ENCODE measurements at regions not wholly inside any gene's neighbourhood (a gene's known extent, or its start where the extent isn't known, plus 50 kb on each side); places are given as distances from the start of the nearest gene placed in this dataset.
A peak's percentile ranks its signal among the peaks of the same experiment; 100 is the strongest.

DNA sequence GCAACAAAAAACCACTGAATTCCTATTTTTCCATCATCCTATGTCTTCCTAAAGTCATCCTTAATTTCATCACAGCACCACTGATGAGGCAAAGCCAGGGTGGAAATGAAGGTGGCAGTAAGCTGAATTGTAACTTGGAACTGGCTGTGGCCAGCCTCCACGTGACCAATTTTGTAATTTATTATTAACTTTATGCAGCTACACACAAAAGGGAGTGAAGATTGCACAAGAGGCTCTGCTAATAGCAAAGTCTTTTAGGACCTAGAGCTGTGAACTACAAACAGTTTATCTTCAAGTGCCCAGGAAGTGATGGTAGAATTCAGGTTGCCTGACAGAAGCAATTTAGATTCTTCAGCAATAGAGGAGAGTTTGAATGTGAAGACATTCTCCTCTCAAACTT is 176.4 kb downstream of the CCDC71L start:
- Mint-ChIP-seq H3K27ac (peak overlapping the region; percentile 89), H3K9me3 (peaks cover 2% of the 10 kb centered on the region), H3K4me1 (ENCODE audit: low read depth) (peaks cover 63% of the 10 kb centered on the region), H3K27me3 (peaks cover 7% of the 10 kb centered on the region), H3K4me3 (peak overlapping the region; percentile 16), H3K36me3 (ENCODE audit: low read depth) (peaks cover 5% of the 10 kb centered on the region)
- intact Hi-C loops (cut with micrococcal nuclease) = loop anchor here (5.0 kb wide), 1 partner anchor 197 kb away; no protein-coding TSS in a partner anchor
- peak; percentile 25 for ATAC-seq
- CTCF ChIA-PET = interaction anchor here (1.1 to 4.0 kb wide), 5 partner anchors 16 to 308 kb away, joined by 3 to 17 read pairs (median 8); no protein-coding TSS in a partner anchor
- POLR2A ChIA-PET = interaction anchor here (1.1 to 1.2 kb wide), 3 partner anchors 59 to 212 kb away, joined by 3 to 5 read pairs (median 5); partner anchors contain the start of gene NAMPT
- DNase-seq = no peak
- TF ChIP-seq, protein P1, sequence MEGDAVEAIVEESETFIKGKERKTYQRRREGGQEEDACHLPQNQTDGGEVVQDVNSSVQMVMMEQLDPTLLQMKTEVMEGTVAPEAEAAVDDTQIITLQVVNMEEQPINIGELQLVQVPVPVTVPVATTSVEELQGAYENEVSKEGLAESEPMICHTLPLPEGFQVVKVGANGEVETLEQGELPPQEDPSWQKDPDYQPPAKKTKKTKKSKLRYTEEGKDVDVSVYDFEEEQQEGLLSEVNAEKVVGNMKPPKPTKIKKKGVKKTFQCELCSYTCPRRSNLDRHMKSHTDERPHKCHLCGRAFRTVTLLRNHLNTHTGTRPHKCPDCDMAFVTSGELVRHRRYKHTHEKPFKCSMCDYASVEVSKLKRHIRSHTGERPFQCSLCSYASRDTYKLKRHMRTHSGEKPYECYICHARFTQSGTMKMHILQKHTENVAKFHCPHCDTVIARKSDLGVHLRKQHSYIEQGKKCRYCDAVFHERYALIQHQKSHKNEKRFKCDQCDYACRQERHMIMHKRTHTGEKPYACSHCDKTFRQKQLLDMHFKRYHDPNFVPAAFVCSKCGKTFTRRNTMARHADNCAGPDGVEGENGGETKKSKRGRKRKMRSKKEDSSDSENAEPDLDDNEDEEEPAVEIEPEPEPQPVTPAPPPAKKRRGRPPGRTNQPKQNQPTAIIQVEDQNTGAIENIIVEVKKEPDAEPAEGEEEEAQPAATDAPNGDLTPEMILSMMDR (IDR thresholded peaks at IDR 0.05) = no peak

DNA sequence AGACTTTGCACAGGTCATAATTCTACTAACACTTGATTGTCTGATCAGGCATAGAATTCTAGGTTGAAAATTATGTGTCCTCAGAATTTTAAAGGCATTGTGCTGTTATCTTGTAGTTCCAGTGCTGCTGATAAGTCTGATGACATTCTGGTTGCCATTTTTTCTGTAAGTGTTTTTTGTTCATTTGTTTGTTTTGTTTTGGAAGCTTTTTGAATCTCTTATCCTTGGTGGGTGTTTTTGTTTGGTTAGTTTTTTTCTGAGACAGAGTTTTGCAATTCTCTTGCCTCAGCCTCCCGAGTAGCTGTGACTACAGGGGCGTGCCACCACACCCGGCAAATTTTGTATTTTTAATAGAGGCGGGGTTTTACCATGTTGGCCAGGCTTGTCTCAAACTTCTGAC is 178.9 kb downstream of the CCDC71L start:
- Mint-ChIP-seq H3K4me1 (ENCODE audit: low read depth) (peaks cover 64% of the 10 kb centered on the region), H3K36me3 (ENCODE audit: low read depth) (peaks cover 2% of the 10 kb centered on the region), H3K4me3 (no peak overlapping the region), H3K27ac (no peak overlapping the region), H3K9me3 (peaks cover 2% of the 10 kb centered on the region), H3K27me3 (peaks cover 8% of the 10 kb centered on the region)
- DNase-seq (no peak), ATAC-seq (no peak)
- TF ChIP-seq, protein P1 (IDR thresholded peaks at IDR 0.05) = no peak
- CTCF ChIA-PET = interaction anchor here (1.1 to 3.8 kb wide), 3 partner anchors 20 to 305 kb away, joined by 3 to 13 read pairs (median 4); no protein-coding TSS in a partner anchor
- POLR2A ChIA-PET = interaction anchor here (1.4 kb wide), 1 partner anchor 197 kb away, joined by 3 read pairs; the partner anchor contains the start of gene NAMPT
- intact Hi-C loops (cut with micrococcal nuclease) = loop anchor here (5.0 kb wide), 1 partner anchor 195 kb away; no protein-coding TSS in a partner anchor

DNA sequence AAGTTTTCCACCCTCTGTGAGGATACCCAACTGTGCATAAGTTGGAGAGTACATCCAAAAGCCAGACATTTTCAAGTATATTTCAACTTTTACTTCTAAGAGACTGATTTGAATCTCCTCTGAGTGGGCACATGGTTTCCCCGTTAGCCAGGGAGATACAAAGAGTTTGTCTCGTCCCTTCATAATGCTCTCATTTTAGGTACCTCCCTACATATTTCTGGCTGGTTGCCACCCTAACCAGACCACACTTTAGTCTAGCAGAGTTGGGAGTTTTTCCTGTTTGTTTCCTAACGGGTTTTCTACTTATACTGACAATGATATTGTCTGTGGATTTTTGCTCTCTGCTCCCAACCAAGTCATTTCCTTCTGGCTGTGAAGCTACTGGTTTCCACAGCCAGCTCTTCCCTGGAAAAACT is 180.3 kb downstream of the CCDC71L start:
- H3K36me3 Mint-ChIP-seq (ENCODE audit: low read depth) = peaks cover 2% of the 10 kb centered on the region
- ChIA-PET CTCF (no interaction called here), POLR2A (interaction anchor here (0.6 to 1.4 kb wide), 2 partner anchors 196 to 511 kb away, joined by 3 read pairs; partner anchors contain the start of gene NAMPT)
- peaks cover 2% of the 10 kb centered on the region for H3K9me3 Mint-ChIP-seq
- H3K27ac Mint-ChIP-seq = peak overlapping the region; percentile 57
- H3K4me1 Mint-ChIP-seq (ENCODE audit: low read depth) = peaks cover 49% of the 10 kb centered on the region
- intact Hi-C loops (cut with micrococcal nuclease) = loop anchor here (5.0 kb wide), 1 partner anchor 193 kb away; no protein-coding TSS in a partner anchor
- H3K27me3 Mint-ChIP-seq = peaks cover 12% of the 10 kb centered on the region
- ATAC-seq (peak; percentile 7), DNase-seq (peak; percentile 21)
- no peak overlapping the region for H3K4me3 Mint-ChIP-seq
- TF ChIP-seq, protein P1 (IDR thresholded peaks at IDR 0.05) = no peak

DNA sequence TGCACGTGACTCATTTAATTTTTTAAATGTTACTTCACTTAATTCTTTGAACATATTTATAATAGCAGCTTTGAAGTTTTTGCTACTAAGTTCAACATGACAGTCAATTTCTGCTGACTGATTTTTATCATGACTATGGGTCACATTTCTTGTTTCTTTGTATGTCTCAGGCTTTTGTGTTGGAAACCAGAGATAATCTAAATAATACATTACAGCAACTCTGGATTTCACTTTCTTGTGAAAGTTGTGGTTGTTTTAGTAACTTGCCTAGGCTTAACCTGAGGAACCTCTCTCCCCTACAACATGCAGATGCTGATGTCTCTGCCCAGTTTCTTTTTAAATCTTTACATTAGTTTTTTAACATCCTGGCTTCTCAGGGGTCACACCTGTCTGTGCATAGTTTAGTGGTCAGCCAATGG is 180.8 kb downstream of the CCDC71L start:
- intact Hi-C loops (cut with micrococcal nuclease) = loop anchor here (5.0 kb wide), 1 partner anchor 193 kb away; no protein-coding TSS in a partner anchor
- CTCF ChIA-PET = interaction anchor here (2.3 kb wide), 1 partner anchor 304 kb away, joined by 5 read pairs; no protein-coding TSS in a partner anchor
- Mint-ChIP-seq H3K27me3 (peaks cover 17% of the 10 kb centered on the region), H3K36me3 (ENCODE audit: low read depth) (peaks cover 2% of the 10 kb centered on the region), H3K4me1 (ENCODE audit: low read depth) (peaks cover 45% of the 10 kb centered on the region), H3K9me3 (peaks cover 2% of the 10 kb centered on the region), H3K27ac (peak overlapping the region; percentile 57), H3K4me3 (no peak overlapping the region)
- TF ChIP-seq, protein P1 (IDR thresholded peaks at IDR 0.05) = no peak
- POLR2A ChIA-PET = interaction anchor here (0.6 kb wide), 1 partner anchor 510 kb away, joined by 3 read pairs; no protein-coding TSS in a partner anchor
- peak; percentile 67 for ATAC-seq
- DNase-seq = peak; percentile 12

DNA sequence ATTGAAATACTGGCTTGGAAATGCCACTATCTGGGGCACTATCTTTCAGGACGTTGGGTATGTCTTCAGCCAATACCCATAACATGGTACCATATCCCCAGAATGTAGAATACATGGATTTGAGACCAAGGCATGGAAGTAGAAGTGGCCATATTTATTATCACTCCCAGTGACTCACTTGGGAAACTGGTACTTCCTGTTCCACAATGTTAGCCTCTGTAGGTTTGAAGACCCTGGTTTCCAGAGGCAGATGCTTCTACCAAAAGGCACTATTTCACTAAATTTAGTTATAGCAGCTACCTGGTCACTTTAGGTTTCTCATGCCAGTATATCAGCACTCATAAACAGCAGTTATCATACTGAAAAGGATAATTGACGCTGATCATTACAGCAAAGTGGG is 184.2 kb downstream of the CCDC71L start:
- Mint-ChIP-seq H3K4me3 (no peak overlapping the region), H3K9me3 (peaks cover 2% of the 10 kb centered on the region), H3K4me1 (ENCODE audit: low read depth) (peaks cover 21% of the 10 kb centered on the region), H3K27ac (no peak overlapping the region), H3K36me3 (ENCODE audit: low read depth) (peaks cover 2% of the 10 kb centered on the region), H3K27me3 (peaks cover 20% of the 10 kb centered on the region)
- ATAC-seq (no peak), DNase-seq (no peak)
- intact Hi-C loops (cut with micrococcal nuclease) = no loop called here
- CTCF ChIA-PET = interaction anchor here (1.0 kb wide), 1 partner anchor 14 kb away, joined by 3 read pairs; no protein-coding TSS in a partner anchor
- POLR2A ChIA-PET = no interaction called here
- TF ChIP-seq, protein P1 (IDR thresholded peaks at IDR 0.05) = no peak

All from activated CD8-positive, alpha-beta T cell treated with anti-CD3 and anti-CD28 coated beads for 36 hours (primary cell).